ENCODE measurements at regions not wholly inside any gene's neighbourhood (a gene's known extent, or its start where the extent isn't known, plus 50 kb on each side); places are given as distances from the start of the nearest gene placed in this dataset.
"Not testable (repeated sequence)": the region's sequence is repeated elsewhere in the genome, so short reads cannot be mapped to it uniquely, and the experiment has no call there.

GRCh38 chr5:116872486-116872885 lies 297.9 kb upstream of the SEMA6A start:
- H3K4me3 ChIP-seq (ENCODE audit: low read depth, low read length) = no peak overlapping the region
- DNase-seq (ENCODE audit: low read depth) = no peak
- no peak for TF ChIP-seq CTCF (IDR thresholded peaks at IDR 0.05; ENCODE audit: insufficient read depth, low read length)

- H3K4me3 ChIP-seq (ENCODE audit: low read depth, low read length); DNase-seq (ENCODE audit: low read depth): not testable (repeated sequence)
Observed at GRCh38 chr5:116867825-116868224, 293.2 kb upstream of the SEMA6A start.

GRCh38 chr5:116865651-116866050 lies 291.0 kb upstream of the SEMA6A start:
- TF ChIP-seq CTCF (IDR thresholded peaks at IDR 0.05; ENCODE audit: insufficient read depth, low read length) = no peak
- H3K4me3 ChIP-seq (ENCODE audit: low read depth, low read length) = no peak overlapping the region
- no peak for DNase-seq (ENCODE audit: low read depth)

- TF ChIP-seq CTCF (IDR thresholded peaks at IDR 0.05; ENCODE audit: insufficient read depth, low read length) = no peak
- no peak for DNase-seq (ENCODE audit: low read depth)
- H3K4me3 ChIP-seq (ENCODE audit: low read depth, low read length) = no peak overlapping the region
Observed at GRCh38 chr5:116864838-116865190, 290.2 kb upstream of the SEMA6A start.

- no peak for TF ChIP-seq CTCF (IDR thresholded peaks at IDR 0.05; ENCODE audit: insufficient read depth, low read length)
- no peak overlapping the region for H3K4me3 ChIP-seq (ENCODE audit: low read depth, low read length)
- no peak for DNase-seq (ENCODE audit: low read depth)
Observed at GRCh38 chr5:116864157-116864837, 289.7 kb upstream of the SEMA6A start.

- H3K4me3 ChIP-seq (ENCODE audit: low read depth, low read length) = no peak overlapping the region
- no peak for TF ChIP-seq CTCF (IDR thresholded peaks at IDR 0.05; ENCODE audit: insufficient read depth, low read length)
- DNase-seq (ENCODE audit: low read depth) = no peak
Observed at GRCh38 chr5:116862632-116863455, 288.2 kb upstream of the SEMA6A start.

GRCh38 chr5:116861666-116862065 lies 287.0 kb upstream of the SEMA6A start:
- no peak overlapping the region for H3K4me3 ChIP-seq (ENCODE audit: low read depth, low read length)
- TF ChIP-seq CTCF (IDR thresholded peaks at IDR 0.05; ENCODE audit: insufficient read depth, low read length) = no peak
- no peak for DNase-seq (ENCODE audit: low read depth)

Data from fibroblast of the aortic adventitia (primary cell).